MCF 10A (cell line): ENCODE measurements at regions not wholly inside any gene's neighbourhood (a gene's known extent, or its start where the extent isn't known, plus 50 kb on each side); places are given as distances from the start of the nearest gene placed in this dataset.

ENCODE experiments used
- BruUV-seq: library from RNA; stranded (reverse); fragments of 400-500 nt; replicated peaks from 2 replicates; lab custom pipeline; 2021; lab: Mats Ljungman, UMichigan
- CTCF ChIA-PET: fragments of 300-600 bp; sonication (Branson Sonifier 250); formaldehyde crosslinking; extraction: SDS; loops from one replicate; lab custom pipeline; 2021; ENCODE audit warnings: antibody characterized with exemption, inconsistent platforms; lab: Yijun Ruan, JAX
- POLR2A ChIA-PET: fragments of 300-600, 350-650 bp; sonication (Branson Sonifier 250); formaldehyde crosslinking; extraction: SDS; loops from one replicate; lab custom pipeline; 2020; ENCODE audit warnings: antibody characterized with exemption, inconsistent platforms; lab: Yijun Ruan, JAX
- DNase-seq: peaks from one replicate; pipeline ENCODE4 v3.0.0-alpha.2; 2018; ENCODE audit not compliant: unreplicated experiment
- H3K27ac Mint-ChIP-seq: one replicate; pipeline ENCODE4 v1.8.0; 2022; ENCODE audit warnings: mild to moderate bottlenecking, low read depth, mixed read lengths; ENCODE audit not compliant: unreplicated experiment
- H3K27me3 Mint-ChIP-seq: one replicate; pipeline ENCODE4 v1.8.0; 2022; ENCODE audit warnings: mixed read lengths; ENCODE audit not compliant: insufficient read depth, unreplicated experiment
- H3K36me3 Mint-ChIP-seq: one replicate; pipeline ENCODE4 v1.8.0; 2022; ENCODE audit warnings: mild to moderate bottlenecking, moderate library complexity, mixed read lengths; ENCODE audit not compliant: insufficient read depth, unreplicated experiment
- H3K4me1 Mint-ChIP-seq: one replicate; pipeline ENCODE4 v1.8.0; 2022; ENCODE audit warnings: mixed read lengths; ENCODE audit not compliant: insufficient read depth, unreplicated experiment
- H3K4me3 Mint-ChIP-seq: one replicate; pipeline ENCODE4 v1.8.0; 2022; ENCODE audit warnings: mild to moderate bottlenecking, moderate library complexity, mixed read lengths; ENCODE audit not compliant: unreplicated experiment
- H3K9me3 Mint-ChIP-seq: one replicate; pipeline ENCODE4 v1.8.0; 2022; ENCODE audit warnings: mixed read lengths; ENCODE audit not compliant: unreplicated experiment
- CTCF ChIP-seq: fragments of 200-600 bp; IDR thresholded peaks from one replicate; pipeline ENCODE4 v1.8.0; 2022; ENCODE audit warnings: antibody characterized with exemption, mild to moderate bottlenecking; ENCODE audit not compliant: unreplicated experiment
- intact Hi-C: fragments of 100-400 bp; cut with micrococcal nuclease; formaldehyde crosslinking; loops from 2 replicates; pipeline ENCODE4 v1.14.1; 2022

GRCh38 chr2:207356567-207356966 is 173.2 kb upstream of the CREB1 start:
- Mint-ChIP-seq H3K4me3 (no peak overlapping the region), H3K27me3 (no peaks in the 10 kb centered on the region), H3K27ac (no peak overlapping the region), H3K4me1 (no peaks in the 10 kb centered on the region), H3K36me3 (no peaks in the 10 kb centered on the region), H3K9me3 (no peaks in the 10 kb centered on the region)
- TF ChIP-seq CTCF = no peak
- no peak for DNase-seq
- CTCF ChIA-PET = interaction anchor here (0.7 kb wide), 1 partner anchor 527 kb away, joined by 3 read pairs; no protein-coding TSS in a partner anchor
- intact Hi-C loops = no loop called here
- BruUV-seq = no TSS peak
- POLR2A ChIA-PET = no interaction called here

- H3K27me3 Mint-ChIP-seq = no peaks in the 10 kb centered on the region
- ChIA-PET CTCF (no interaction called here), POLR2A (interaction anchor here (0.7 kb wide), 1 partner anchor 44 kb away, joined by 3 read pairs; no protein-coding TSS in a partner anchor)
- DNase-seq = no peak
- no peaks in the 10 kb centered on the region for H3K9me3 Mint-ChIP-seq
- no peak for TF ChIP-seq CTCF
- no peaks in the 10 kb centered on the region for H3K36me3 Mint-ChIP-seq
- H3K4me3 Mint-ChIP-seq = no peak overlapping the region
- BruUV-seq = no TSS peak
- no peak overlapping the region for H3K27ac Mint-ChIP-seq
- intact Hi-C loops = no loop called here
- no peaks in the 10 kb centered on the region for H3K4me1 Mint-ChIP-seq
Observed at GRCh38 chr2:207357216-207357615, 172.5 kb upstream of the CREB1 start.

- no peak for TF ChIP-seq CTCF
- CTCF ChIA-PET = no interaction called here
- POLR2A ChIA-PET = no interaction called here
- DNase-seq = no peak
- no peak overlapping the region for H3K27ac Mint-ChIP-seq
- H3K9me3 Mint-ChIP-seq = no peaks in the 10 kb centered on the region
- no peak overlapping the region for H3K4me3 Mint-ChIP-seq
- no peaks in the 10 kb centered on the region for H3K36me3 Mint-ChIP-seq
- intact Hi-C loops = no loop called here
- no peaks in the 10 kb centered on the region for H3K27me3 Mint-ChIP-seq
- no TSS peak for BruUV-seq
- no peaks in the 10 kb centered on the region for H3K4me1 Mint-ChIP-seq
Observed at GRCh38 chr2:207362716-207363115, 167.0 kb upstream of the CREB1 start.

- Mint-ChIP-seq H3K27me3 (no peaks in the 10 kb centered on the region), H3K36me3 (no peaks in the 10 kb centered on the region), H3K4me1 (no peaks in the 10 kb centered on the region), H3K4me3 (no peak overlapping the region), H3K27ac (no peak overlapping the region), H3K9me3 (no peaks in the 10 kb centered on the region)
- intact Hi-C loops = no loop called here
- CTCF ChIA-PET = interaction anchor here (0.6 to 0.7 kb wide), 2 partner anchors 34 to 68 kb away, joined by 3 to 4 read pairs; no protein-coding TSS in a partner anchor
- POLR2A ChIA-PET = no interaction called here
- no peak for TF ChIP-seq CTCF
- BruUV-seq = no TSS peak
- DNase-seq = no peak
Observed at GRCh38 chr2:207363761-207364290, 165.9 kb upstream of the CREB1 start.
